Gastroesophageal sphincter (tissue), 3 donors: ENCODE measurements at regions not wholly inside any gene's neighbourhood (a gene's known extent, or its start where the extent isn't known, plus 50 kb on each side); places are given as distances from the start of the nearest gene placed in this dataset.

Source experiments
- CTCF ChIP-seq, 4 experiments: fragments of 200-600 bp in 2 of 4; fragments of 450-650 bp in 2 of 4; sonication (generic) in 1 of 4; IDR thresholded peaks; one replicate each; pipeline ENCODE4 v1.5.1; 2017 to 2019; ENCODE audit warnings: antibody characterized with exemption in 4 of 4, mild to moderate bottlenecking in 2 of 4, moderate library complexity in 2 of 4
- EP300 ChIP-seq: sonication (generic); formaldehyde crosslinking; IDR thresholded peaks from one replicate; pipeline ENCODE4 v1.6.1; 2017; ENCODE audit warnings: antibody characterized with exemption, mild to moderate bottlenecking
- POLR2A ChIP-seq, 2 donors: fragments of 450-650 bp; IDR thresholded peaks; one replicate each; pipeline ENCODE4 v1.6.1; 2017; ENCODE audit warnings: antibody characterized with exemption in 2 of 2, mild to moderate bottlenecking in 2 of 2, moderate library complexity in 1 of 2
- POLR2AphosphoS5 ChIP-seq: sonication (generic); formaldehyde crosslinking; IDR thresholded peaks from one replicate; pipeline ENCODE4 v1.6.1; 2017; ENCODE audit warnings: antibody characterized with exemption

GRCh38 chr1:199472018-199472417, 555.5 kb upstream of the NR5A2 start:
- no peak for TF ChIP-seq CTCF (IDR thresholded peaks at IDR 0.05)
- TF ChIP-seq POLR2A (IDR thresholded peaks at IDR 0.05) = no peak
- TF ChIP-seq POLR2AphosphoS5 = no peak
- TF ChIP-seq EP300 = no peak
